HEK293 (cell line): ENCODE measurements at regions not wholly inside any gene's neighbourhood (a gene's known extent, or its start where the extent isn't known, plus 50 kb on each side); places are given as distances from the start of the nearest gene placed in this dataset.

ENCODE experiments used
- KLF1 ChIP-seq: fragments of 450-650 bp; formaldehyde crosslinking; IDR thresholded peaks from 2 replicates; pipeline ENCODE4 v1.5.1; 2016; ENCODE audit warnings: missing biosample characterization, missing genetic modification characterization
- REPIN1 ChIP-seq: fragments of 450-650 bp; formaldehyde crosslinking; IDR thresholded peaks from 2 replicates; pipeline ENCODE4 v1.5.1; 2017; ENCODE audit warnings: missing biosample characterization, missing genetic modification characterization, low read depth
- ZBTB11 ChIP-seq: fragments of 450-650 bp; formaldehyde crosslinking; conservative IDR thresholded peaks from 2 replicates; pipeline ENCODE4 v1.5.1; 2016; ENCODE audit warnings: low read depth, missing biosample characterization, missing genetic modification characterization
- ZFP37 ChIP-seq: fragments of 450-650 bp; formaldehyde crosslinking; IDR thresholded peaks from 2 replicates; pipeline ENCODE4 v1.5.1; 2016; ENCODE audit warnings: missing biosample characterization, missing genetic modification characterization
- ZNF114 ChIP-seq: fragments of 450-650 bp; formaldehyde crosslinking; IDR thresholded peaks from 2 replicates; pipeline ENCODE4 v1.5.0; 2017; ENCODE audit warnings: missing biosample characterization, missing genetic modification characterization
- ZNF174 ChIP-seq: fragments of 450-650 bp; formaldehyde crosslinking; IDR thresholded peaks from 2 replicates; pipeline ENCODE4 v1.5.0; 2017; ENCODE audit warnings: missing biosample characterization, mild to moderate bottlenecking, missing genetic modification characterization
- ZNF175 ChIP-seq: fragments of 450-650 bp; formaldehyde crosslinking; IDR thresholded peaks from 2 replicates; pipeline ENCODE4 v1.5.1; 2016; ENCODE audit warnings: missing biosample characterization, missing genetic modification characterization
- ZNF266 ChIP-seq: fragments of 450-650 bp; formaldehyde crosslinking; IDR thresholded peaks from 2 replicates; pipeline ENCODE4 v1.5.1; 2016; ENCODE audit warnings: missing biosample characterization, missing genetic modification characterization, low read depth
- ZNF423 ChIP-seq: fragments of 450-650 bp; formaldehyde crosslinking; IDR thresholded peaks from 2 replicates; pipeline ENCODE4 v1.5.1; 2016; ENCODE audit warnings: missing biosample characterization, missing genetic modification characterization
- ZNF621 ChIP-seq: fragments of 450-650 bp; formaldehyde crosslinking; IDR thresholded peaks from 2 replicates; pipeline ENCODE4 v1.5.1; 2017; ENCODE audit warnings: missing biosample characterization, missing genetic modification characterization
- ZNF660 ChIP-seq: fragments of 450-650 bp; IDR thresholded peaks from 2 replicates; pipeline ENCODE4 v1.5.1; 2018; ENCODE audit warnings: missing biosample characterization, mild to moderate bottlenecking, missing genetic modification characterization
- ZNF785 ChIP-seq: fragments of 450-650 bp; formaldehyde crosslinking; IDR thresholded peaks from 2 replicates; pipeline ENCODE4 v1.5.1; 2016; ENCODE audit warnings: missing biosample characterization, missing genetic modification characterization
- ZNF830 ChIP-seq: fragments of 450-650 bp; IDR thresholded peaks from 2 replicates; pipeline ENCODE4 v1.5.0; 2018; ENCODE audit warnings: missing biosample characterization, missing genetic modification characterization, low read depth, mild to moderate bottlenecking, moderate library complexity
- TF ChIP-seq, protein P1 (sequence below): fragments of 450-650 bp; formaldehyde crosslinking; IDR thresholded peaks from 2 replicates; pipeline ENCODE4 v1.5.1; 2016; ENCODE audit warnings: missing biosample characterization, missing genetic modification characterization

GRCh38 chr3:81043660-81044199, 717.7 kb downstream of the GBE1 start:
- TF ChIP-seq, protein P1, sequence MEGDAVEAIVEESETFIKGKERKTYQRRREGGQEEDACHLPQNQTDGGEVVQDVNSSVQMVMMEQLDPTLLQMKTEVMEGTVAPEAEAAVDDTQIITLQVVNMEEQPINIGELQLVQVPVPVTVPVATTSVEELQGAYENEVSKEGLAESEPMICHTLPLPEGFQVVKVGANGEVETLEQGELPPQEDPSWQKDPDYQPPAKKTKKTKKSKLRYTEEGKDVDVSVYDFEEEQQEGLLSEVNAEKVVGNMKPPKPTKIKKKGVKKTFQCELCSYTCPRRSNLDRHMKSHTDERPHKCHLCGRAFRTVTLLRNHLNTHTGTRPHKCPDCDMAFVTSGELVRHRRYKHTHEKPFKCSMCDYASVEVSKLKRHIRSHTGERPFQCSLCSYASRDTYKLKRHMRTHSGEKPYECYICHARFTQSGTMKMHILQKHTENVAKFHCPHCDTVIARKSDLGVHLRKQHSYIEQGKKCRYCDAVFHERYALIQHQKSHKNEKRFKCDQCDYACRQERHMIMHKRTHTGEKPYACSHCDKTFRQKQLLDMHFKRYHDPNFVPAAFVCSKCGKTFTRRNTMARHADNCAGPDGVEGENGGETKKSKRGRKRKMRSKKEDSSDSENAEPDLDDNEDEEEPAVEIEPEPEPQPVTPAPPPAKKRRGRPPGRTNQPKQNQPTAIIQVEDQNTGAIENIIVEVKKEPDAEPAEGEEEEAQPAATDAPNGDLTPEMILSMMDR = no peak
- TF ChIP-seq ZNF660 (tag by site-specific recombination) = no peak
- no peak for TF ChIP-seq ZNF175 (tag by site-specific recombination)
- no peak for TF ChIP-seq ZNF266 (tag by site-specific recombination)
- TF ChIP-seq ZNF423 = no peak
- no peak for TF ChIP-seq ZNF830 (tag by site-specific recombination)
- no peak for TF ChIP-seq ZNF785 (tag by site-specific recombination)
- TF ChIP-seq KLF1 (tag by site-specific recombination) = no peak
- no peak for TF ChIP-seq ZNF114 (tag by site-specific recombination)
- TF ChIP-seq ZNF621 (tag by site-specific recombination) = no peak
- no peak for TF ChIP-seq REPIN1
- no peak for TF ChIP-seq ZFP37 (tag by site-specific recombination)
- TF ChIP-seq ZNF174 = no peak
- no peak for TF ChIP-seq ZBTB11 (tag by site-specific recombination)
